ENCODE measurements at regions not wholly inside any gene's neighbourhood (a gene's known extent, or its start where the extent isn't known, plus 50 kb on each side); places are given as distances from the start of the nearest gene placed in this dataset.
"Not testable (repeated sequence)": the region's sequence is repeated elsewhere in the genome, so short reads cannot be mapped to it uniquely, and the experiment has no call there.

DNA sequence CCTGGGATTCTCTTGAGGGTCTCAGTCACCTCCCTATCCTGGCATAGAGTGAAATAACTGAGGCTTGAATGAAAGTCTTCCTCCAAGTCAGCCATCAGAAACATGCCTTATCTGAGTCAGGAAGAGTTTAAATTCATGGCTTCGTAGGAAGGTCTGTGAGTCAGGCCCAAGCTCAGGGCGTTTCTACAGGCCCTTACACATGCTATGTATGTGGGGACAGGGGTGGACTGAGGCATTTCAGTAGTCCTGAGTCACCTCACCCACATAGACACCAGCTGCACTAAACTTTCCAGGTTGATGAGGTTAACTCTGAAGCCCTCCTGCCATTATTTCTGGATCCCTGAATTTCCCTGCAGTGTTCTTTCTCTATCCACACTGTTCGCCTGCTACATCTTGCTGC lies 134.6 kb upstream of the RCN1 start:
- no peak for DNase-seq

DNA sequence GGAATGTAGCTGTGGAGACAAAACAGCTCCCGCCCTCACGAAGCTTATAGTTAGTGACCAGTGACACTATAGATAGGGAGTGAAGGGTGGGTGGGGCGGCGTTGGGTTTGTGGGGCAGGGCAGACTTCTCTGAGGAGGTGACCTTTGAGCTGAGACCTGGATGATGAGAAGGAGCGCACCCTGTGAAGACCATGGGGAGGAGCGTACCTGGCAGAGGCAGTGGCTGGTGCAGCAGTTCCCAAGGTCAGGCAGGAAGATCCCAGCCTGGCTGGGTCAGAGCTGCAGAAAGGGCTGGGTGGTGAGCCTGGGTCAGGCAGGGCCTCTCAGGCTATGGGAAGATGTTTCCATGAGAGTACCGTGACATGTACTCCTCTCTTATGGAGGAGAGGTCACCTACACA lies 135.0 kb upstream of the RCN1 start:
- no peak for DNase-seq

GRCh38 chr11:31953803-31954327 lies 137.0 kb upstream of the RCN1 start:
- DNase-seq, result no peak

- not testable (repeated sequence) for DNase-seq
These were observed 138.6 kb upstream of the PAX6 start for GRCh38 chr11:31949733-31950200.

DNA sequence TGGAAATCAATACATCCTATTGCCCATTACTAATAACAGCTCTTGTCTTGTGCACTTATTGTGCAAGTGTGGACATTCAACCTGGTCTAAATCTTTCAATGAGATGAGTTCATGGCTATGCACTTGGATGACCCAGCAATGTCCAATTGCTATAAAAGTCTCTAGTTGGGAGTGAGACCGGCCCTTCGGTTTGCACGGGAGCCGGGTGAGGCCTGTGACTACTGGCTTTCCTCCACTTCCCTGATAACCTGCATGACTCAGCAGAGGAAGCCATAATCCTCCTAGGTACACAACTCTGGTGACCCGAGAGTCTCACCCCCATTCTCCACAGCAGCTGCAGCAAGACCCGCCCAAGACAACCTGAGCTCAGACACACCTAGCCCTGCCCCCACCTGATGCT lies 135.9 kb upstream of the PAX6 start:
- no peak for DNase-seq

- DNase-seq, result no peak
These were observed 132.1 kb upstream of the PAX6 start for GRCh38 chr11:31943056-31943780.

- DNase-seq, result no peak
These were observed 129.4 kb upstream of the PAX6 start for GRCh38 chr11:31940371-31941037.

GRCh38 chr11:31939004-31939403 lies 127.9 kb upstream of the PAX6 start:
- DNase-seq, result no peak

- DNase-seq, result no peak
These were observed 125.2 kb upstream of the PAX6 start for GRCh38 chr11:31936312-31936711.

DNA sequence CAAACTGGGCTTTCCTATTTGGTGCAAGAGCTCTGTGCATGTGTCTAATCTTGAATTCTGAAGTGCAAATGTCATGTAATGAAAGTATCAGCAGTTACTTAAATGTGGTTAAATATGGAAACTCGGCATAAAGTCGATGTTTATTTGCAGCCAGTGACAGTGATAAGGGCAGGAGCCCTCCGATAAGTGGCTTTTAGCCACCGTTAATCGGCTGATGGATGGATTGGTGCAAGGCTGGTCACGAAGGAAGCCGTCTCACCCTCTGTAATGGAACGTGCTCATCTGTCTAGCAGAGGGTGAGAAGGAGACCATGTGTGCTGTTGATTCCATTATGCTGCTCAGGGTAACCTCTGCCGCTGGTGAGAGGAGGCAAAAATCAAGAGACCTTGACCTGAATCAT lies 121.8 kb upstream of the PAX6 start:
- DNase-seq, result no peak

DNA sequence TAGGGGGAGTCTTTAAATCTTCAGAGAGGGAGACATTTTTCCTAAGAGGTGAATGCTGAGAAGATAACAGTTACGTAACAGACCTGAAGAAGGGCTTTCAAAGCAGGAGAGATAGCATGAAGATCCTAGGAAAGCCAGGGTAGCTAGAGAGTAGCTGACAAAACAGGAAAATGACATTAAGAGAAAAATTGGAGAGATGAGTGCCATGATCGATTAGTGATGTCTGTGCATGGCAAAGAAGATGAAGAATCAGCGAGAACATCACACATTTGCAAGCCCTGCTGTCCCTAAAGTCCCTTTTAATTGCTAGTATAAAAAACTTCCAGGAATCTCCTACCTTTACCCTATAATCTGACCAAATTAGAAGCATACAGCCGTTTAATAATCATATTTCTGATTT lies 116.9 kb upstream of the PAX6 start:
- DNase-seq, result no peak

DNA sequence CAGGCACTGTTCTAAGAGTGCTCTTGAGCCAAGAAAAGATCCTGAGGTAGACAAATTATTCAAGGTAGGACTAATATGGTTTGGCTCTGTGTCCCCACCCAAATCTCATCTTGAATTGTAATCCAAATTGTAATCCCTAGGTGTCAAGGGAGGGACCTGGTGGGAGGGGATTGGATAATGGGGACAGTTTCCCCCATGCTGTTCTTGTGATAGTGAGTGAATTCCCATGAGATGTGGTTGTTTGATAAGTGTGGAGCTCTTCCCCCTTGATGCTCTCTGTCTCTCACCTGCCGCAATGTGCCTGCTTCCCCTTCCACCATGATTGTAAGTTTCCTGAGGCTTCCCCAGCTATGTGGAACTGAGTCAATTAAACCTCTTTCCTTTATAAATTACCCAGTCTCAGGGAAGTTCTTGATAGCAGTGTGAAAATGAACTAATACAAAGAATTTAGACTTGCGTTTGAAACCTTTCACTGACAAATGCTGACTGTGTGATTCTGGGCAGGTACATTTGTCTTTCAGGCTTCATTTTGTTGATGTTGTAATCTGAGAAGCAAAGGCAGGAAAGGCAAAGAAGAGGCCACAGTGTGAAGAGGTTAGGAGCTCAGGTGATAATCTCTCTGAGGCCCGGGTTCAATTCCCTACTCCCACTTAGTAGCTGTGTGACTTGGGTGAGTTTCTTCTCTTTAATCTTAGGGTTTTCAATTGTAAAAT lies 115.8 kb upstream of the PAX6 start:
- DNase-seq, result no peak

- DNase-seq, result no peak
These were observed 115.0 kb upstream of the PAX6 start for GRCh38 chr11:31926106-31926505.

- no peak for DNase-seq
These were observed 111.3 kb upstream of the PAX6 start for GRCh38 chr11:31922450-31922849.

GRCh38 chr11:31921081-31921480 lies 110.0 kb upstream of the PAX6 start:
- DNase-seq, result no peak

GRCh38 chr11:31919175-31919574 lies 108.1 kb upstream of the PAX6 start:
- DNase-seq, result no peak

DNA sequence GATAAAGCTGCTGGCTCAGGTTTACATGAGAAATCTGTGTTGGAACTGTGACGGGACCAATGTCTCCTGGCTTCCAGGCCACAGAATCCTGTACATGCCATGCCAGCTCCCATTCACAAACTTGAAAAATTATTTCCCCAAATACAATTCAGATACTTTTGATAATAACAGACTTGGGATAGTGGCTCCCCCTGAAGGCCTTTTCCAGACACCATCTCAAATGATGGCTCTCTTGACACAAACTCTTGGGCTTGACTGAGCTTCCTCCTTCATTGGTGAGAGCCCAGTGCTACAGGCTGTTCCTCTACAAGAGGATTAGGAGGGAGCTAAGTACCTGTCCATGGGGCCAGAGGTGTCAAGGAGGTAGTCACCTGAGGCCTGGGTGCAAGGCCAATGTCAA lies 104.7 kb upstream of the PAX6 start:
- no peak for DNase-seq

DNA sequence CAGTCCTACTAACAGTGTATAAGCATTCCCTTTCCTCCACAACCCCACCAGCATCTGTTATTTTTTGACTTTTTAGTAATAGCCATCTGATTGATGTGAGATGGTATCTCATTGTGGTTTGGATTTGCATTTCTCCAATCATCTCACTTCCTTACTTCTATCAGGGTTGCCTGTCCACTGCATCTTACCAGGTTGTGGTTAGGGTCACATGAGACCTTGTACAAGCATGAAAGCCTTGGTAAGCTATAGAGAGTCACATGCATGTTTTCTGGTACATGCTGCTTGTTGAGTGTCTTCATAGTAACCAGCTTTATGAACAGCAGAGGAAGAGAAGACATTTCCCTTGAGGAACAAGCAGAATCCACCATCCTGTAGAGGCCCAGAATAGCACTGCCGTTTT lies 102.9 kb upstream of the PAX6 start:
- no peak for DNase-seq

DNA sequence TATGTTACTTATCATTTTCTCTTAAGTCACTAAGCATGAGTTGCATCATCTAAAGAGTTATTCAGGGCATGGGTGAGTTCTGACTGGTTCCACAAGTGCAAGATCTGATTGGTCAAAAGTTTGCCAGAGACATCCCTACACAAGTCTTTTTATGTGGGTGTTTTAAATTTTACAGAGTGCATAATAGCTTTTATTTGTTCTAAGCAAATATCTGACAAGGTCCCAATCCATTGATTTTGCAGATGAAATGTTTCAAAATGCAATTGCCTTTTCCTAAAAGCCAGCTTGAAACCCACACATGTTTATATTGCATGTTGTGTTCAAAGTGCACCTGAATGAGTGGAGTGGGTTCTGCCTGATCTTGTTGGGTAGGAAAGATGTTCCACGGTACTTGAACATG lies 101.7 kb upstream of the PAX6 start:
- DNase-seq, result no peak

- no peak for DNase-seq
These were observed 99.9 kb upstream of the PAX6 start for GRCh38 chr11:31910950-31911576.

DNA sequence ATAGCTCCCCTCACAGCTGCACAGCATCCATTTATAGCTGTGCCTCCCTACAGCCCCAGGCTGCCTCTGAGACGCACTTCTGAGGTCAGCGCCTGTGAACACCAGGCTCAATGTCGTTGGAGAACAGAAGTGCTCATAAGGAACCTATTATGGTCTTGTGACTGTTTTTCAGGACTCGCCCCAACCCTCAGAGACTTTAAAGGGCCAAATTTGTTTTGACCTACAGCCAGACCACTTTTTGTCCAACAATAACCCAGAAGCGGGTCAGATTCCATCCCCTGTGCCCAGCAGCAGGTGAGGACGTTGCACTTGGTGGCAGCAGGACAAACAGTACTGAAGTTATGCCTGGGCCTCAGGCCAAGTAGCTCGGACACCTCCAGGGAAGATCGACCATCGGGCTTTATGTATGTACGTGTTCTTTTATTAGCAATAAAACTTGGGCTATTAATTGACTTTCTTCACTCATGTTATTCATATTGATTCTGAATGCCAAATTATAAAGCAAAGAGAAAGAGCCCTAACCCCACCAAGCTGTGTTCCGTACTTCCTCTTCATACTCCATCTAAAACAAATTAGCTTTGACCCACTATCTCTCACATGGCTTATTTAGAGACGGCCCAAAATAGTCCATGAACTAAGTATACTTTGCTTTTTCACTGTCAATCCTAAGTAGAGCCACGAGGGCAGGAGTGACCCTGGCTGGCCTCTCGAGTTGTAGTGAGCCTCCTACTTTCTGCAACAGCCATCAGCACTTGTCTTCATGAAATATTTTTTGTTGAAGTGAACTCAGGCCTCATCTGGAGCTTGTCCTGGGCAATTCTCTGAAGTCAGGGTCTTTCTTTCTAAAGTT lies 92.3 kb upstream of the PAX6 start:
- DNase-seq, result no peak

GRCh38 chr11:31902706-31903105 lies 91.6 kb upstream of the PAX6 start:
- DNase-seq, result no peak
